ENCODE measurements at regions not wholly inside any gene's neighbourhood (a gene's known extent, or its start where the extent isn't known, plus 50 kb on each side); places are given as distances from the start of the nearest gene placed in this dataset.

DNA sequence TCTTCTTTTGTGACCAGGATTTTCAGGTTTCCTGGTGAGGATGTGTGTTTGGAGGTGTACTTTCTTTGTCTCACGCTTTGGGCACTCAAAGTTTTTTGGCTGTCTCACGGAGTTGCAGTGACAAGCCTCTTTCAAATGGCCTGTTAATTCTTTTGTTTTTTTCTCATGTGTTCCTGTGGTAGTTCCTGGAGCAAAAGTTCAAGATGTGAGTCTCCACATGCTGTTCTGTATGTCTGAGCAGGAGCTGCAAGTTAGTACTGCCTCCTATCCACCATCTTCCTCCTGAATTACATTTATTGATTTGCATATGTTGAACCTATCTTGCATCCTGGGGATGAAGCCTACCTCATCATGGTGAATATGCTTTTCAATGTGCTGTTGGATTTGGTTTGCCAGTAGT lies 118.5 kb downstream of the VSIG4 start (continued):
- no peak for TF ChIP-seq EZH2 (IDR thresholded peaks at IDR 0.05)

DNA sequence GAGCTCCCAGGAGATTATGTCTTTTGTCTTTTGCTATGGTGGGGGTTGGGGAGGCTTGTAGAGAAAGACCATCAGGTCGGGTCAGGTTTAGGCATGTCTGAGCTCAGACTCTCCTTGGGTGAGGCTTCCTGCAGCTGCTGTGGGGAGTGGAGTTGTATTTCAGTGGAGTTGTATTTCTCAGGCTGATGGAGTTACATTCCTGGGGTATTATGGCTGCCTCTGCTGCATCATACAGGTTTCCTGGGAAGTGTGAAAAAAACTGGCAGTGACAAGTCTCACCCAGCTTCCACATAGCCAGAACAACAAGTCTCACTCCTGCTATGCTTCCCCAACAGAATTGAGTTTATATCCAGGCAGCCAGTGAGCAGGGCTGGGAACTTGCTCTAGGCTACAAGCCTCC lies 119.3 kb downstream of the VSIG4 start:
- Histone ChIP-seq H3K27me3 (ENCODE audit: insufficient read depth, low read length) (no peaks in the 10 kb centered on the region), H2AFZ (ENCODE audit: low read depth, low read length, poor library complexity, severe bottlenecking) (no peak overlapping the region), H3K9me3 (ENCODE audit: control insufficient read depth in 1 of 2, insufficient read depth in 1 of 2, low read depth in 1 of 2, low read length in 2 of 2) (no peaks in the 10 kb centered on the region), H3K36me3 (ENCODE audit: control insufficient read depth in 1 of 2, insufficient read depth in 2 of 2, low read length in 2 of 2) (no peaks in the 10 kb centered on the region), H3K79me2 (ENCODE audit: insufficient read depth, low read length) (no peaks in the 10 kb centered on the region), H3K9me2 (ENCODE audit: insufficient read depth) (no peaks in the 10 kb centered on the region), H4K20me1 (ENCODE audit: insufficient read depth) (no peaks in the 10 kb centered on the region), H3K4me3 (replicated peaks in 1 of 2; ENCODE audit: low read depth in 1 of 2, low read length in 2 of 2) (no peak overlapping the region), H3K27ac (ENCODE audit: low read depth, low read length) (no peak overlapping the region), H3K9ac (ENCODE audit: low read length) (no peak overlapping the region), H3K4me1 (ENCODE audit: control insufficient read depth in 1 of 2, insufficient read depth in 2 of 2, low read length in 2 of 2) (peaks cover 0 to 19% of the 10 kb centered on the region in 2 experiments; a peak in 1 of 4 replicates), H3K4me2 (ENCODE audit: low read length) (no peak overlapping the region)
- intact Hi-C loops (cut with micrococcal nuclease) = no loop called here
- no TSS peak for BruUV-seq (replicated peaks)
- TF ChIP-seq ELF1 (IDR thresholded peaks at IDR 0.05; ENCODE audit: borderline replicate concordance, low read depth) (no peak), EZH2 (IDR thresholded peaks at IDR 0.05) (no peak), ZFX (IDR thresholded peaks at IDR 0.05) (no peak), YY1 (IDR thresholded peaks at IDR 0.05; ENCODE audit: extremely low read depth, insufficient replicate concordance, low read depth, low read length) (no peak), SRF (IDR thresholded peaks at IDR 0.05; ENCODE audit: low read depth) (no peak)
- TF ChIP-seq, protein P1, sequence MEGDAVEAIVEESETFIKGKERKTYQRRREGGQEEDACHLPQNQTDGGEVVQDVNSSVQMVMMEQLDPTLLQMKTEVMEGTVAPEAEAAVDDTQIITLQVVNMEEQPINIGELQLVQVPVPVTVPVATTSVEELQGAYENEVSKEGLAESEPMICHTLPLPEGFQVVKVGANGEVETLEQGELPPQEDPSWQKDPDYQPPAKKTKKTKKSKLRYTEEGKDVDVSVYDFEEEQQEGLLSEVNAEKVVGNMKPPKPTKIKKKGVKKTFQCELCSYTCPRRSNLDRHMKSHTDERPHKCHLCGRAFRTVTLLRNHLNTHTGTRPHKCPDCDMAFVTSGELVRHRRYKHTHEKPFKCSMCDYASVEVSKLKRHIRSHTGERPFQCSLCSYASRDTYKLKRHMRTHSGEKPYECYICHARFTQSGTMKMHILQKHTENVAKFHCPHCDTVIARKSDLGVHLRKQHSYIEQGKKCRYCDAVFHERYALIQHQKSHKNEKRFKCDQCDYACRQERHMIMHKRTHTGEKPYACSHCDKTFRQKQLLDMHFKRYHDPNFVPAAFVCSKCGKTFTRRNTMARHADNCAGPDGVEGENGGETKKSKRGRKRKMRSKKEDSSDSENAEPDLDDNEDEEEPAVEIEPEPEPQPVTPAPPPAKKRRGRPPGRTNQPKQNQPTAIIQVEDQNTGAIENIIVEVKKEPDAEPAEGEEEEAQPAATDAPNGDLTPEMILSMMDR (IDR thresholded peaks at IDR 0.05 in 2 of 3, conservative IDR thresholded peaks at IDR 0.05 in 1 of 3; ENCODE audit: borderline replicate concordance in 1 of 3, insufficient read depth in 1 of 3, low read depth in 2 of 3, low read length in 2 of 3) = no peak
- RAD21 ChIA-PET (ENCODE audit: low non-redundant PET in 1 of 2, low total read pairs in 2 of 2, uncharacterized antibody in 2 of 2, unreplicated experiment in 2 of 2) = no interaction called here
- DNase-seq (ENCODE audit: low read depth, low spot score) (no peak), ATAC-seq (no peak)
- CTCF ChIA-PET = no interaction called here
- POLR2A ChIA-PET = no interaction called here

DNA sequence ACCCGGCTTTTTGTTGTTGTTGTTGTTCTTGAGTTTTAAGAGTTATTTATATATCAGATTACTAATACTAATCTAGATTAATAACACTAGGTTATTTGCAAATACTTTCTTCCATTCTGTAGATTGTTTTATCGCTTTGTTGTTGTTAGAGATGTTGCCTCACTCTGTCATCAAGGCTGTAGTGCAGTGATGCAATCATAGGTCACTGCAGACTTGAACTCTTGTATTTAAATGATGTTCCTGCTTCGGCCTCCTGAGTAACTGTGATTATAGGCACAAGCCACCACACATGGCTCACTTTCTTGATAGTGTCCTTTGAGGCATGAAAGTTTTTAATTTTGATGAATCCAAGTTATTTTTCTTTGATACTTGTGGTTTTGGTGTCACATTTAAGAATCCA lies 129.0 kb downstream of the VSIG4 start:
- Histone ChIP-seq H3K9me2 (ENCODE audit: insufficient read depth) (no peaks in the 10 kb centered on the region), H2AFZ (ENCODE audit: low read depth, low read length, poor library complexity, severe bottlenecking) (no peak overlapping the region), H3K4me3 (replicated peaks in 1 of 2; ENCODE audit: low read depth in 1 of 2, low read length in 2 of 2) (no peak overlapping the region), H3K9ac (ENCODE audit: low read length) (no peak overlapping the region), H3K9me3 (ENCODE audit: control insufficient read depth in 1 of 2, insufficient read depth in 1 of 2, low read depth in 1 of 2, low read length in 2 of 2) (no peaks in the 10 kb centered on the region), H4K20me1 (ENCODE audit: insufficient read depth) (no peaks in the 10 kb centered on the region), H3K4me2 (ENCODE audit: low read length) (no peak overlapping the region), H3K36me3 (ENCODE audit: control insufficient read depth in 1 of 2, insufficient read depth in 2 of 2, low read length in 2 of 2) (no peaks in the 10 kb centered on the region), H3K4me1 (ENCODE audit: control insufficient read depth in 1 of 2, insufficient read depth in 2 of 2, low read length in 2 of 2) (no peaks in the 10 kb centered on the region), H3K27ac (ENCODE audit: low read depth, low read length) (no peak overlapping the region), H3K27me3 (ENCODE audit: insufficient read depth, low read length) (no peaks in the 10 kb centered on the region), H3K79me2 (ENCODE audit: insufficient read depth, low read length) (no peaks in the 10 kb centered on the region)
- RAD21 ChIA-PET (ENCODE audit: low non-redundant PET in 1 of 2, low total read pairs in 2 of 2, uncharacterized antibody in 2 of 2, unreplicated experiment in 2 of 2) = no interaction called here
- TF ChIP-seq ELF1 (IDR thresholded peaks at IDR 0.05; ENCODE audit: borderline replicate concordance, low read depth) (no peak), CEBPB (IDR thresholded peaks at IDR 0.05; ENCODE audit: low read depth) (0 out of 2 replicates have a peak, but pooled peaks have one; percentile 33)
- CTCF ChIA-PET = no interaction called here
- ATAC-seq (no peak), DNase-seq (ENCODE audit: low read depth, low spot score) (no peak)
- intact Hi-C loops (cut with micrococcal nuclease) = no loop called here
- POLR2A ChIA-PET = no interaction called here
- BruUV-seq (replicated peaks) = no TSS peak
